MV-4-11 (cell line): ENCODE measurements at regions not wholly inside any gene's neighbourhood (a gene's known extent, or its start where the extent isn't known, plus 50 kb on each side); places are given as distances from the start of the nearest gene placed in this dataset.

Experiments
- DNase-seq: peaks from one replicate; lab custom pipeline; 2025; lab: John Stamatoyannopoulos, UW

GRCh38 chr12:92032101-92032500 is 113.5 kb downstream of the BTG1 start:
- no peak for DNase-seq

- no peak for DNase-seq
Measured at GRCh38 chr12:92030618-92031017, 115.0 kb downstream of the BTG1 start.

GRCh38 chr12:92029902-92030586 is 115.6 kb downstream of the BTG1 start:
- DNase-seq = no peak

GRCh38 chr12:92029136-92029535 is 116.5 kb downstream of the BTG1 start:
- DNase-seq = no peak

- DNase-seq = no peak
Measured at GRCh38 chr12:92028441-92028709, 117.3 kb downstream of the BTG1 start.

DNA sequence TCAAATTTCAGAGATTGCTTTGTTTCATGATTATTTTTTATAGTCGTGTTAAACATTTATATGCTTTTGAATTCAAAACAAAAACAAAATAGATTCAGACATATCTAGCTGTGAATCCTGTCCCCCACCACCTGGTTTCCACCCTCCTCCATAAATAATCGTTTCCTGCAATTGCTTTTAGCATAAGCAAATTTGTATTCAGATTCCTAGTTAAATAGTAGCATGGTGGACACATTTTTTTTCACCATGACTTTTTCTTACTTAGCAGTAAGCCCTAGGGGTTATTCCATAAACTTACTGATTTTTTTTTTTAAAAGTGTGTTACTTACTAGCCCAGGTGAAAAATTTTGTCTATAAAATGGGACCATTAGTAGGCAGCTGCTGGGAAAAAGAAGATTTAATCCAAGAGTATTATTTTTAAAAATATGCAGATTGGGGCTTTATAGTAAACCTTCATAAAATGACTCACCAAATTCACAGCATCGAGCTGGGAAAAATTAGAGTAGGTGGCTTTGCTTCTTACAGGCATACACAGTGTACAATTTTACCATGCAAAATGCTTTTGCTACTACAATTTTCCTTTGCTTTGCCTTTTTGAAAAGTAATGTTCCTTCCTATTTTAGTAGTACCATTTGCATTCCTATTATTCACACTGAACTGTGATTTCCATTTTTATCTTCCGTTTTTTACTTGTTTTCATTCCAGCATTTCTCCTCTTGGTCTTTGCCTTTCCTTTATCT is 117.8 kb downstream of the BTG1 start:
- no peak for DNase-seq

DNA sequence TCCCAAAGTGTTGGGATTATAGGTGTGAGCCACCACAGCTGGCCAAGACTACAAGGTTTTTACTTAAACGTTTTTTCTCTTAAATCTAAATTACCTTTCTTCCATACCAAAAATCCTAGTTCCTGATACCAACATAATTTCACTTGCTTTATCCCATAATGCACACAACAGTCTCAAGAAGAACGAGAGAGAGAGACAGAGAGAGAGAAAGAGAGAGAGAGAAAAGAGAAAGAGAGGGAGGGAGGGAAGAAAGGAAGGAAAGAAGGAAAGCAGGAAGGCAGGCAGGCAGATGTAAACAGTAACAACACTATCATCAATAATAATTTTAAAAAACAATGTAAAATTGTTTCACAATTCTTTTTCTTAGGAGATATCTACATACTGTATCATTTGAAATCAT is 118.4 kb downstream of the BTG1 start:
- no peak for DNase-seq

DNA sequence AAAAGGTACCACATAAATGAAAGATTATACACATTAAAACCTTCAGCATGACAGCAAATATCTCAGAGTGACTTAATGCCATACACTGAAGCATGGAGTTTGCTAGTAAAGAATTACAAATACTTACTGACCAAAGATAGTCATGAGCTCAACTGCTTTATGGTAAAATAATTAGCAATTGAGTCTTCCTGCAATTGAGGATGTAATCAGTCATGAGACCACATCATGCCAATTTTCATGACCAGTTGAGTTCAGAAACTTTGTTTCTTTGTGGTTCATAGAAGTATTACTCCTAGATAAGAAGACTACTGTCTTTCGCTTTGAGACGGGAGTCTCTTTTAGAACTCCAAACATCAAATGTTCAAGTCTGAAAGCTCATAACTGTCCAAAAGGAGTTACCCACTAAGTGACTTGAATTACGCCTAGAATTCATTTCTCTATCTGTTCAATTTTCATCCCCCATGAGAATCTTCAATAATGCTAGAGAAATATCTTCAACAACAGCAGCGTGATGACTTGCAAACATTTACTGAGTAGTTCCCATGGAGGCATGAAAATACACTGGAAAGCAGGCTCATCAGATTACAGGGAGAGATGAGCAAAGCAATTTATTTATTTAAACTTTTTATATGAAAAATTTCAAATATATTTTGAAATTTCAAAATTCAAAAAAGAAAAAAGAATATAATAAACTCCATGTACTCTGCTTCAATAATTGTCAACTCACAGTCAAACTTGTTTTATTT is 120.0 kb downstream of the BTG1 start:
- DNase-seq = no peak

GRCh38 chr12:92022093-92022492 is 123.6 kb downstream of the BTG1 start:
- DNase-seq = no peak

DNA sequence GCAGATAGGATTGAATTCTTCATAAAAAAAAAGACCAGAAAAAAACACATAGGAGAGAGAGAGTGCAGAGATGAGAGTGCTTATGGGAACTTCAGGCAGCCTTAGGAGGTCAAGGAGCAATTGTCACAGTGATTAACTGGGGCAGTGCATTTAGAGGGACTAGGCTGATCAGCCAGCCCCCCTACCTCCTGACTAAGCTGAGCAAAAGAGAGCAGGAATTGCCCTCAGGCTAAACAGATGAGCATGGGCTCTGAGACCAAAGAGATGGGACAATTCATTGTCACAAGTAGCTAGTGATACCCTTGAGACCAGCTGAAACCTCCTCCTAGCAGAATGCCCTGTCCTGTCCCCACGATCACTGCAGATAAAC is 124.0 kb downstream of the BTG1 start:
- DNase-seq = no peak

GRCh38 chr12:92020983-92021665 is 124.5 kb downstream of the BTG1 start:
- no peak for DNase-seq

- no peak for DNase-seq
Measured at GRCh38 chr12:92019491-92020277, 126.0 kb downstream of the BTG1 start.

DNA sequence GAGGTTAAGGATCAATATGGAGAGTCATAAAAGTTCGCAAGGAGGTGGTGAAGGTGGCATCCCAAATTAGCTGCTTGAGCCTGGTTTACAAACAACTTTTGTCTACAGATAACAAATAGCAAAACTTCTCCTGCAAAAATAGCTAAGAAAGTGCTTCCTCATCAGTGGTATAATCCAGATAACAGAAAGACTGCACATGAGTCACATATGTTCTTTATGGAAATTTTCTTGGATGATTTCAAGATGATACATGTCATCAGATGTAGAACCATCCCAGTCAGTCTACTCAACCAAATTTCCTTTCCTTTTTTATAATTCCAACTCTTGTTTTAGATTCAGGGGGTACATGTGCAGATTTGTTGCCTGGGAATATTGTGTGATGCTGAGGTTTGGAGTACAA is 133.0 kb downstream of the BTG1 start:
- DNase-seq = no peak

GRCh38 chr12:92010853-92011701 is 134.6 kb downstream of the BTG1 start:
- DNase-seq = no peak

GRCh38 chr12:92010368-92010767 is 135.3 kb downstream of the BTG1 start:
- DNase-seq = no peak

- no peak for DNase-seq
Measured at GRCh38 chr12:92008345-92008744, 137.3 kb downstream of the BTG1 start.

GRCh38 chr12:92007787-92008186 is 137.9 kb downstream of the BTG1 start:
- DNase-seq = no peak

DNA sequence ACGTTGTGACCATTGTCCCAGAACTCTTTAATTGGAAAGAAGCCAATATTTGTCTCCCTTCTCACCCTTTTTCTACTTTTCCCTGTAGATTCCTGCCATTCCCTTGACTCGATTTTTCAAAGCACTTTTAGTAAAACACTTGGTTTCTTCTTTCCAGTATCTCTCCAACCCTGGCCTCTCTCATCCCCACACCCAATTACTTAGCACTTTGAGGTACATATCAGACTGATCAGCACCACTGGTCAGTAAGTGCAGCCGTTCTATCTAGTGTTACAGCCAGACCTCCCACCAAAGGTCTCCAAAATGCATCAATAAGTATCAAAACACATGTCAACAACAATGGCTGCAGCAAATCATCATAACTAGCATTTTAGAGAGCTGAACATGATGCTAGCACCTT is 141.9 kb downstream of the BTG1 start:
- no peak for DNase-seq

DNA sequence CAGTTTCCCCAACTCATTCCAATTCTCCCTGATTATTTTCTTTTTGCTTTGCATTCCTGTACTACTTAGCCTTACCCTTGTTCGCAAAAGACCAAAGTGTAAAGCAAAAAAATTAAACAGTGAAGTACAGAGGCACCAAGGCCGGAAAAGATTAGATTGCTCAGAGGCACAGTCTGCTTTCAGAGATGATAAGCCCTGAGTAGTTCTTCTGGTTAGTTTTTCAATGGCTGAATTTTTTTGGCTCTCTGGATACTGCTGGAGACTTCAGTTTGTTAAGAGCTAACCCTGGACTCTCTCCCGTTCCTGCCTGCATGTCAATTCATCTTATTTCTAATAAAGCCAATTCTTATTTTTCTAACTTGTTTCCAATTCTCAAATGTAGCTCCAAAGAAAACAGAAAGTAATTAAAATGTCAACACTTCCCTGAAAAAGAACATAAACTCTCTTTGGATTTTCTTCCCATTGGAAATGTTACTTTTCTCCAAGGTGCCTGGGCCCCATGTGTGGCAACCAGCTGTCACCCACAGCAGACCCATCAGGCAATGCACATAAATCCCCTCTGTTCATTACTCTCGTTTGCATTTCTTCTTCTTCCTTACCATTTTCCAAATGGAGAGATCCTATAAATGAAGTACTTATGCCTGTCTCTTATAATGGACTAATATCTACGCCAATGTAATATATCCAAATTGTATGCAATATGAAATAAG is 142.8 kb downstream of the BTG1 start:
- no peak for DNase-seq

- no peak for DNase-seq
Measured at GRCh38 chr12:92002195-92002649, 143.4 kb downstream of the BTG1 start.
